ENCODE measurements at regions not wholly inside any gene's neighbourhood (a gene's known extent, or its start where the extent isn't known, plus 50 kb on each side); places are given as distances from the start of the nearest gene placed in this dataset.

GRCh38 chr1:94298861-94299260 lies 61.5 kb upstream of the ARHGAP29 start:
- no peak for TF ChIP-seq POLR2A (IDR thresholded peaks at IDR 0.05)
- no peak for TF ChIP-seq EP300 (IDR thresholded peaks at IDR 0.05)
- TF ChIP-seq CTCF (IDR thresholded peaks at IDR 0.05): no peak
- peak; percentile 45 to 73 (median 59) for TF ChIP-seq POLR2AphosphoS5 (IDR thresholded peaks at IDR 0.05)

Measured in stomach (tissue), 4 donors.